Panc1 (cell line): ENCODE measurements at regions not wholly inside any gene's neighbourhood (a gene's known extent, or its start where the extent isn't known, plus 50 kb on each side); places are given as distances from the start of the nearest gene placed in this dataset.

Experiments
- ATAC-seq: fragments of 200-7000 bp; cut with Tn5 transposase; 2 replicates; pipeline ENCODE4 v1.9.1; 2020; ENCODE audit warnings: mild to moderate bottlenecking, moderate library complexity
- BruUV-seq: library from RNA; stranded (reverse); fragments of 400-500 nt; replicated peaks from 2 replicates; lab custom pipeline; 2021; lab: Mats Ljungman, UMichigan
- CTCF ChIA-PET: fragments of 300-600 bp; sonication (Branson Sonifier 250); formaldehyde crosslinking; loops from one replicate; lab custom pipeline; 2022; ENCODE audit warnings: antibody characterized with exemption; lab: Charles Lee
- POLR2A ChIA-PET: fragments of 300-600 bp; sonication (Branson Sonifier 250); formaldehyde crosslinking; loops from one replicate; lab custom pipeline; 2022; ENCODE audit warnings: antibody characterized with exemption; lab: Charles Lee
- DNase-seq: peaks from one replicate; pipeline ENCODE4 v3.0.0-alpha.2; 2010; ENCODE audit warnings: low read depth, low spot score
- H3K27ac ChIP-seq: 2 replicates; pipeline ENCODE4 v1.5.1; 2011; ENCODE audit warnings: mild to moderate bottlenecking, low read length, inconsistent platforms
- H3K27me3 ChIP-seq: fragments of 200-500 bp; sonication (Bioruptor generic); 2 replicates; pipeline ENCODE4 v1.6.0; 2014; ENCODE audit warnings: low read length, inconsistent platforms; ENCODE audit not compliant: control insufficient read depth, insufficient read depth
- H3K36me3 ChIP-seq: fragments of 200-500 bp; sonication (Bioruptor generic); 2 replicates; pipeline ENCODE4 v1.5.1; 2014; ENCODE audit warnings: inconsistent platforms, mild to moderate bottlenecking, low read length, moderate library complexity; ENCODE audit not compliant: control insufficient read depth, insufficient read depth
- H3K4me1 ChIP-seq: 2 replicates; pipeline ENCODE4 v1.5.1; 2011; ENCODE audit warnings: inconsistent platforms, mild to moderate bottlenecking, low read length, moderate library complexity; ENCODE audit not compliant: control insufficient read depth, insufficient read depth
- H3K4me3 ChIP-seq, 2 experiments: 2 replicates each; pipeline ENCODE4 v1.5.1; 2011 to 2012; ENCODE audit warnings: low read depth in 2 of 2, low read length in 2 of 2, mild to moderate bottlenecking in 2 of 2, inconsistent platforms in 1 of 2, moderate library complexity in 1 of 2
- H3K9me3 ChIP-seq: fragments of 200-500 bp; sonication (Bioruptor generic); 2 replicates; pipeline ENCODE4 v1.5.1; 2014; ENCODE audit warnings: low read depth, mild to moderate bottlenecking, inconsistent platforms, low read length, moderate library complexity; ENCODE audit not compliant: control insufficient read depth, insufficient read depth
- POLR2AphosphoS5 ChIP-seq: IDR thresholded peaks from 2 replicates; pipeline ENCODE4 v1.6.1; 2012; ENCODE audit warnings: mild to moderate bottlenecking, low read depth, low read length, moderate library complexity
- REST ChIP-seq, 2 experiments: IDR thresholded peaks; 2 replicates each; pipeline ENCODE4 v1.6.1; 2011 to 2012; ENCODE audit warnings: low read depth in 2 of 2, control low read depth in 1 of 2, low read length in 1 of 2, mild to moderate bottlenecking in 1 of 2, moderate library complexity in 1 of 2; ENCODE audit not compliant: insufficient read depth in 1 of 2
- SIN3A ChIP-seq: IDR thresholded peaks from 2 replicates; pipeline ENCODE4 v1.6.1; 2012; ENCODE audit warnings: low read depth, mild to moderate bottlenecking, low read length, moderate library complexity, borderline replicate concordance; ENCODE audit not compliant: insufficient read depth
- TCF7L2 ChIP-seq: IDR thresholded peaks from 2 replicates; pipeline ENCODE4 v1.6.1; 2011; ENCODE audit warnings: mild to moderate bottlenecking, low read depth, low read length, inconsistent platforms
- in situ Hi-C: cut with HindIII; loops from 2 replicates; pipeline ENCODE4 v1.10.0; 2016; ENCODE audit warnings: low sequenced_read_pairs, low pct_unique_long_range_greater_than_20kb
- intact Hi-C: fragments of 100-400 bp; cut with micrococcal nuclease; formaldehyde crosslinking; loops from one replicate; pipeline ENCODE4 v1.10.0; 2022; ENCODE audit not compliant: unreplicated experiment
- TF ChIP-seq, protein P1 (sequence below): fragments of 450-650 bp; IDR thresholded peaks from 2 replicates; pipeline ENCODE4 v1.5.1; 2017; ENCODE audit warnings: mild to moderate bottlenecking

DNA sequence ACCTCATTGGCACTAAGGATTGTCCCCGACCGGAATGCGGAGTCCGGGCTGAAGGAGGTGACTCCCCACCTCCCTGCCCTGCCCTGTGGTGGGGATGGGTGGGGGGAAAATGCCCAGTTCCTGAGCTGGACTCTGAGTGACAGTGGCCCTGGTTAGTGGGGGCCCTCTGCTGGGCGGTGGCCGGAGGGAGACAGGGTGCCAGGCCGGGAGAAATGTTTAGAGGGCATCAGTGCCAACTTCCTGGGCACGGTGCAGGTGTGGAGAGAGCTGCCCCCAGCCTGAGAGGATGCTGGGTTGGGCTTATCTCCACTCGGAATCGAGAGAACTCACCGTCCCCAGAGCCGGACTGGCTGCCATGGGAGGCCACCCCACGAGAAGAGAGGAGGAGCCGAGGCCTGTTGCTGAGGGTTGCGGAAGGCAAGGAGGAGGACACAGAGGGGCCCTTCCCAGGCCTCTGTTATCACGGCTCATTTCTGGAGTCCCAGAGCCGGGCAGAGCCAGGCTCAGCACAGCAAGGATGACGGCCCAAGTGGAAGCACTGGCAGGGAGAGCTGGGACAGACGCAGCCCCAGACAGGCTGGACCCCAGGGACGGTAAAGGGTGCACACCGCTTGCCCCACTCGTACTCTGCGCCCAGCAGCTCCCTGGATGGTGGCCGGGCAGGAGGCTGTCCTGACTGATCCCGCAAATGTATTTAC is 156.7 kb downstream of the KIF26A start:
- H3K4me3 ChIP-seq, result no peak overlapping the region
- POLR2A ChIA-PET, result interaction anchor here (0.7 kb wide), 1 partner anchor 24 kb away, joined by 4 read pairs; no protein-coding TSS in a partner anchor
- ATAC-seq (peak; percentile 31; the same call in 1 of the 2 replicates), DNase-seq (no peak)
- in situ Hi-C loops, result no loop called here
- no peaks in the 10 kb centered on the region for H3K9me3 ChIP-seq
- intact Hi-C loops, result no loop called here
- no peak overlapping the region for H3K27ac ChIP-seq
- CTCF ChIA-PET, result no interaction called here
- TF ChIP-seq POLR2AphosphoS5 (no peak), TCF7L2 (no peak), SIN3A (no peak), REST (IDR thresholded peaks at IDR 0.05; ENCODE audit: insufficient read depth in 1 of 2, low read depth in 2 of 2, low read length in 1 of 2) (no peak)
- TF ChIP-seq, protein P1, sequence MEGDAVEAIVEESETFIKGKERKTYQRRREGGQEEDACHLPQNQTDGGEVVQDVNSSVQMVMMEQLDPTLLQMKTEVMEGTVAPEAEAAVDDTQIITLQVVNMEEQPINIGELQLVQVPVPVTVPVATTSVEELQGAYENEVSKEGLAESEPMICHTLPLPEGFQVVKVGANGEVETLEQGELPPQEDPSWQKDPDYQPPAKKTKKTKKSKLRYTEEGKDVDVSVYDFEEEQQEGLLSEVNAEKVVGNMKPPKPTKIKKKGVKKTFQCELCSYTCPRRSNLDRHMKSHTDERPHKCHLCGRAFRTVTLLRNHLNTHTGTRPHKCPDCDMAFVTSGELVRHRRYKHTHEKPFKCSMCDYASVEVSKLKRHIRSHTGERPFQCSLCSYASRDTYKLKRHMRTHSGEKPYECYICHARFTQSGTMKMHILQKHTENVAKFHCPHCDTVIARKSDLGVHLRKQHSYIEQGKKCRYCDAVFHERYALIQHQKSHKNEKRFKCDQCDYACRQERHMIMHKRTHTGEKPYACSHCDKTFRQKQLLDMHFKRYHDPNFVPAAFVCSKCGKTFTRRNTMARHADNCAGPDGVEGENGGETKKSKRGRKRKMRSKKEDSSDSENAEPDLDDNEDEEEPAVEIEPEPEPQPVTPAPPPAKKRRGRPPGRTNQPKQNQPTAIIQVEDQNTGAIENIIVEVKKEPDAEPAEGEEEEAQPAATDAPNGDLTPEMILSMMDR, result no peak
- H3K4me1 ChIP-seq, result no peaks in the 10 kb centered on the region
- BruUV-seq, result no TSS peak
- no peaks in the 10 kb centered on the region for H3K36me3 ChIP-seq
- H3K27me3 ChIP-seq, result no peaks in the 10 kb centered on the region

GRCh38 chr14:104295681-104296387 is 157.4 kb downstream of the KIF26A start:
- intact Hi-C loops, result no loop called here
- TF ChIP-seq REST (IDR thresholded peaks at IDR 0.05; ENCODE audit: insufficient read depth in 1 of 2, low read depth in 2 of 2, low read length in 1 of 2), result no peak
- TF ChIP-seq, protein P1, result no peak
- no peak for TF ChIP-seq TCF7L2
- no peak for TF ChIP-seq POLR2AphosphoS5
- no peak for TF ChIP-seq SIN3A
- Histone ChIP-seq H3K36me3 (no peaks in the 10 kb centered on the region), H3K9me3 (no peaks in the 10 kb centered on the region), H3K27ac (no peak overlapping the region), H3K27me3 (no peaks in the 10 kb centered on the region), H3K4me3 (no peak overlapping the region), H3K4me1 (no peaks in the 10 kb centered on the region)
- in situ Hi-C loops, result no loop called here
- BruUV-seq, result no TSS peak
- DNase-seq (no peak), ATAC-seq (0 out of 2 replicates have a peak, but pooled peaks have one; percentile 28)
- POLR2A ChIA-PET, result interaction anchor here (0.7 kb wide), 1 partner anchor 23 kb away, joined by 4 read pairs; no protein-coding TSS in a partner anchor
- CTCF ChIA-PET, result no interaction called here
